IMR-90 (cell line): ENCODE measurements at regions not wholly inside any gene's neighbourhood (a gene's known extent, or its start where the extent isn't known, plus 50 kb on each side); places are given as distances from the start of the nearest gene placed in this dataset.

Experiments
- ATAC-seq: fragments of 200-7000 bp; cut with Tn5 transposase; 2 replicates; pipeline ENCODE4 v1.9.1; 2020; ENCODE audit warnings: low read depth, mild to moderate bottlenecking, moderate library complexity
- BruUV-seq: library from RNA; stranded (reverse); fragments of 400-500 nt; replicated peaks from 2 replicates; lab custom pipeline; 2021; lab: Mats Ljungman, UMichigan
- CTCF ChIA-PET: fragments of 300-600 bp; formaldehyde crosslinking; extraction: SDS; loops from one replicate; lab custom pipeline; 2021; ENCODE audit warnings: antibody characterized with exemption; lab: Yijun Ruan, JAX
- POLR2A ChIA-PET: fragments of 300-600 bp; sonication (Branson Sonifier 250); formaldehyde crosslinking; loops from one replicate; lab custom pipeline; 2022; ENCODE audit warnings: antibody characterized with exemption; ENCODE audit not compliant: unreplicated experiment; lab: Charles Lee
- DNase-seq: peaks from one replicate; pipeline ENCODE4 v3.0.0; 2013
- H2AFZ ChIP-seq: replicated peaks from 2 replicates; pipeline ENCODE3; 2013; ENCODE audit warnings: low read length, mild to moderate bottlenecking; ENCODE audit not compliant: poor library complexity
- H2AK5ac ChIP-seq: 2 replicates; pipeline ENCODE4 v1.6.1; 2013; ENCODE audit warnings: low read depth, low read length, inconsistent platforms
- H2AK9ac ChIP-seq: replicated peaks from 2 replicates; pipeline ENCODE3; 2013; ENCODE audit warnings: mild to moderate bottlenecking, low read depth, low read length, moderate library complexity; ENCODE audit not compliant: poor library complexity
- H2BK120ac ChIP-seq: 2 replicates; pipeline ENCODE4 v1.6.1; 2013; ENCODE audit warnings: low read depth, low read length, inconsistent platforms
- H2BK15ac ChIP-seq: 3 replicates; pipeline ENCODE4 v1.6.1; 2013; ENCODE audit warnings: low read depth, low read length, inconsistent platforms
- H2BK20ac ChIP-seq: 2 replicates; pipeline ENCODE4 v1.6.1; 2013; ENCODE audit warnings: low read depth, mild to moderate bottlenecking, inconsistent platforms, low read length, moderate library complexity
- H2BK5ac ChIP-seq: 2 replicates; pipeline ENCODE4 v1.6.1; 2013; ENCODE audit warnings: mild to moderate bottlenecking, low read depth, low read length, inconsistent platforms; ENCODE audit not compliant: poor library complexity, severe bottlenecking
- H3K14ac ChIP-seq: replicated peaks from 2 replicates; pipeline ENCODE4 v1.6.1; 2013; ENCODE audit warnings: low read depth, low read length, inconsistent platforms
- H3K18ac ChIP-seq: 2 replicates; pipeline ENCODE4 v1.6.1; 2013; ENCODE audit warnings: low read depth, low read length, control low read depth
- H3K23ac ChIP-seq: 2 replicates; pipeline ENCODE4 v1.6.1; 2013; ENCODE audit warnings: low read depth, low read length, inconsistent platforms
- H3K27ac ChIP-seq: 2 replicates; pipeline ENCODE4 v1.5.1; 2013; ENCODE audit warnings: mild to moderate bottlenecking, control low read depth, low read length; ENCODE audit not compliant: insufficient read depth
- H3K27me3 ChIP-seq: 2 replicates; pipeline ENCODE4 v1.6.1; 2013; ENCODE audit warnings: low read length; ENCODE audit not compliant: control insufficient read depth, insufficient read depth
- H3K36me3 ChIP-seq: 2 replicates; pipeline ENCODE4 v1.6.1; 2013; ENCODE audit warnings: low read length, mixed read lengths; ENCODE audit not compliant: control insufficient read depth, insufficient read depth
- H3K4ac ChIP-seq: 2 replicates; pipeline ENCODE4 v1.6.1; 2013; ENCODE audit warnings: low read depth, low read length, inconsistent platforms
- H3K4me1 ChIP-seq: 2 replicates; pipeline ENCODE4 v1.6.1; 2013; ENCODE audit warnings: low read length, mixed read lengths; ENCODE audit not compliant: control insufficient read depth, insufficient read depth
- H3K4me2 ChIP-seq: 2 replicates; pipeline ENCODE4 v1.6.1; 2013; ENCODE audit warnings: low read depth, mild to moderate bottlenecking, control low read depth, low read length, moderate library complexity
- H3K4me3 ChIP-seq: 2 replicates; pipeline ENCODE4 v1.5.1; 2013; ENCODE audit warnings: low read depth, mild to moderate bottlenecking, control low read depth, low read length, moderate library complexity; ENCODE audit not compliant: insufficient read depth
- H3K56ac ChIP-seq: 2 replicates; pipeline ENCODE4 v1.6.1; 2013; ENCODE audit warnings: low read length, inconsistent platforms; ENCODE audit not compliant: insufficient read depth; ENCODE audit errors: extremely low read depth
- H3K79me1 ChIP-seq, 2 experiments: 2 replicates each; pipeline ENCODE4 v1.6.1; 2013; ENCODE audit warnings: low read length in 2 of 2, inconsistent platforms in 1 of 2, low read depth in 1 of 2
- H3K9ac ChIP-seq: 2 replicates; pipeline ENCODE4 v1.6.1; 2013; ENCODE audit warnings: low read depth, low read length, control low read depth
- H3K9me1 ChIP-seq: 2 replicates; pipeline ENCODE4 v1.6.1; 2013; ENCODE audit warnings: low read length, inconsistent platforms; ENCODE audit not compliant: insufficient read depth
- H3K9me3 ChIP-seq: 2 replicates; pipeline ENCODE4 v1.6.1; 2013; ENCODE audit warnings: low read length; ENCODE audit not compliant: control insufficient read depth, insufficient read depth
- H4K20me1 ChIP-seq: 2 replicates; pipeline ENCODE4 v1.6.1; 2013; ENCODE audit warnings: low read length, inconsistent platforms; ENCODE audit not compliant: insufficient read depth
- H4K5ac ChIP-seq: 2 replicates; pipeline ENCODE4 v1.6.1; 2013; ENCODE audit warnings: mild to moderate bottlenecking, low read depth, low read length, control low read depth
- H4K8ac ChIP-seq, 2 experiments: 2 replicates each; pipeline ENCODE4 v1.6.1; 2013; ENCODE audit warnings: low read depth in 2 of 2, low read length in 2 of 2, control low read depth in 1 of 2, inconsistent platforms in 1 of 2
- H4K91ac ChIP-seq: 2 replicates; pipeline ENCODE4 v1.6.1; 2013; ENCODE audit warnings: low read depth, low read length, inconsistent platforms; ENCODE audit not compliant: insufficient read depth
- BHLHE40 ChIP-seq: fragments of 150-350 bp; IDR thresholded peaks from 2 replicates; pipeline ENCODE4 v1.6.1; 2016; ENCODE audit warnings: mild to moderate bottlenecking, low read depth, low read length
- CEBPB ChIP-seq: IDR thresholded peaks from 2 replicates; pipeline ENCODE4 v1.6.1; 2012; ENCODE audit warnings: low read depth, low read length, improper control_type of control experiment
- CHD1 ChIP-seq: IDR thresholded peaks from 2 replicates; pipeline ENCODE4 v1.6.1; 2012; ENCODE audit warnings: low read depth, low read length, improper control_type of control experiment
- CTCF ChIP-seq: conservative IDR thresholded peaks from 2 replicates; pipeline ENCODE4 v1.5.1; 2012; ENCODE audit warnings: mild to moderate bottlenecking, low read depth, low read length, improper control_type of control experiment
- ELK1 ChIP-seq: fragments of 150-350 bp; IDR thresholded peaks from 2 replicates; pipeline ENCODE4 v1.6.1; 2016; ENCODE audit warnings: low read depth, mild to moderate bottlenecking, low read length, moderate library complexity, borderline replicate concordance
- MAFK ChIP-seq: IDR thresholded peaks from 2 replicates; pipeline ENCODE4 v1.6.1; 2012; ENCODE audit warnings: low read depth, low read length, improper control_type of control experiment
- MAZ ChIP-seq: IDR thresholded peaks from 2 replicates; pipeline ENCODE4 v1.6.1; 2012; ENCODE audit warnings: low read depth, mild to moderate bottlenecking, low read length, improper control_type of control experiment, moderate library complexity, borderline replicate concordance
- MXI1 ChIP-seq: IDR thresholded peaks from 2 replicates; pipeline ENCODE4 v1.6.1; 2012; ENCODE audit warnings: low read depth, mild to moderate bottlenecking, low read length, moderate library complexity, borderline replicate concordance
- NFE2L2 ChIP-seq: fragments of 150-350 bp; IDR thresholded peaks from 2 replicates; pipeline ENCODE4 v1.6.1; 2016; ENCODE audit warnings: low read depth, mild to moderate bottlenecking, low read length
- RFX5 ChIP-seq: IDR thresholded peaks from 2 replicates; pipeline ENCODE4 v1.8.0; 2012; ENCODE audit warnings: low read depth, mild to moderate bottlenecking, low read length, moderate library complexity
- SMC3 ChIP-seq: fragments of 150-350 bp; IDR thresholded peaks from 2 replicates; pipeline ENCODE4 v1.6.1; 2016; ENCODE audit warnings: low read depth, mild to moderate bottlenecking, antibody characterized with exemption, low read length, moderate library complexity
- USF2 ChIP-seq: fragments of 150-350 bp; IDR thresholded peaks from 2 replicates; pipeline ENCODE4 v1.6.1; 2017; ENCODE audit warnings: mild to moderate bottlenecking, antibody characterized with exemption, low read length, low read depth
- WGBS, 2 experiments: methylation state at CpG; one replicate each; pipeline versions ENCODE4 v1.1.5 to v1.1.7; 2013; ENCODE audit warnings: missing lambda C conversion rate in 2 of 2; ENCODE audit not compliant: insufficient read length in 1 of 2; ENCODE audit errors: extremely low coverage in 2 of 2; 5-methylcytosine and 5-hydroxymethylcytosine counted together
- dilution Hi-C: fragments of 300-500 bp; cut with HindIII; formaldehyde crosslinking; loops from one replicate; pipeline ENCODE4 v1.14.3; 2018; ENCODE audit warnings: low sequenced_read_pairs; ENCODE audit not compliant: unreplicated experiment
- in situ Hi-C: fragments of 300-500 bp; cut with MboI; formaldehyde crosslinking; loops from 3 replicates; pipeline ENCODE4 v1.14.3; 2019; ENCODE audit warnings: low sequenced_read_pairs, inconsistent platforms, mixed read lengths
- intact Hi-C: fragments of 100-400 bp; cut with micrococcal nuclease; formaldehyde crosslinking; loops from 2 replicates; pipeline ENCODE4 v1.10.0; 2022

- Histone ChIP-seq H3K9me3 (peaks cover 15% of the 10 kb centered on the region), H4K20me1 (no peaks in the 10 kb centered on the region), H2BK5ac (no peak overlapping the region), H3K4me3 (no peak overlapping the region), H3K27ac (no peak overlapping the region), H3K9ac (no peak overlapping the region), H3K14ac (no peak overlapping the region), H2BK20ac (no peak overlapping the region), H3K56ac (no peak overlapping the region), H4K8ac (no peak overlapping the region), H2BK15ac (no peak overlapping the region), H3K9me1 (no peaks in the 10 kb centered on the region), H2AK5ac (no peak overlapping the region), H3K23ac (no peak overlapping the region), H4K91ac (no peak overlapping the region), H2BK120ac (no peak overlapping the region), H3K79me1 (no peaks in the 10 kb centered on the region), H3K27me3 (no peaks in the 10 kb centered on the region), H4K5ac (no peak overlapping the region), H3K18ac (no peak overlapping the region), H3K36me3 (no peaks in the 10 kb centered on the region), H3K4ac (no peak overlapping the region), H2AFZ (no peak overlapping the region), H2AK9ac (no peak overlapping the region), H3K4me2 (no peak overlapping the region), H3K4me1 (no peaks in the 10 kb centered on the region)
- no TSS peak for BruUV-seq
- POLR2A ChIA-PET, result no interaction called here
- no peak for TF ChIP-seq CEBPB
- TF ChIP-seq MAFK, result no peak
- no peak for TF ChIP-seq ELK1
- TF ChIP-seq MXI1, result no peak
- no peak for TF ChIP-seq CTCF
- no peak for TF ChIP-seq RFX5
- TF ChIP-seq CHD1, result no peak
- no peak for TF ChIP-seq SMC3
- TF ChIP-seq NFE2L2, result no peak
- no peak for TF ChIP-seq BHLHE40
- no peak for TF ChIP-seq MAZ
- no peak for TF ChIP-seq USF2
- in situ Hi-C loops, result no loop called here
- no peak for ATAC-seq
- dilution Hi-C loops, result no loop called here
- no CpG with 5 or more reads among the region's 1 CpG for WGBS, 2 experiments
- CTCF ChIA-PET, result no interaction called here
- intact Hi-C loops, result no loop called here
- DNase-seq, result no peak
Measured at GRCh38 chr18:1513519-1513918, 608.8 kb downstream of the ADCYAP1 start.
